ENCODE measurements at regions not wholly inside any gene's neighbourhood (a gene's known extent, or its start where the extent isn't known, plus 50 kb on each side); places are given as distances from the start of the nearest gene placed in this dataset.

- no peaks in the 10 kb centered on the region for H3K36me3 ChIP-seq (replicated peaks in 1 of 2; ENCODE audit: control extremely low read depth in 1 of 2, control insufficient read depth in 1 of 2, extremely low read depth in 1 of 2, insufficient read depth in 2 of 2, low read length in 1 of 2)
- ChIA-PET POLR2A (no interaction called here), CTCF (no interaction called here)
- Mint-ChIP-seq H3K9me3 (ENCODE audit: insufficient read depth) (peaks cover 3% of the 10 kb centered on the region), H3K27ac (no peak overlapping the region), H3K27me3 (no peaks in the 10 kb centered on the region), H3K4me3 (no peak overlapping the region), H3K4me1 (no peaks in the 10 kb centered on the region)
- no peak overlapping the region for H3K27ac ChIP-seq (ENCODE audit: low read length in 2 of 2)
- H2AFZ ChIP-seq (ENCODE audit: insufficient read depth, low read depth, low read length, poor library complexity, severe bottlenecking): no peak overlapping the region
- intact Hi-C loops (cut with micrococcal nuclease): no loop called here
- no peak overlapping the region for H3K4me3 ChIP-seq (ENCODE audit: control extremely low read depth in 1 of 5, extremely low read depth in 1 of 5, insufficient read depth in 1 of 5, low read depth in 2 of 5, low read length in 4 of 5)
- ATAC-seq (ENCODE audit: low read depth): no peak
- no peaks in the 10 kb centered on the region for H3K4me1 ChIP-seq (ENCODE audit: control insufficient read depth in 2 of 2, insufficient read depth in 2 of 2, low read length in 2 of 2)
- H3K27me3 ChIP-seq (replicated peaks in 1 of 4; ENCODE audit: control extremely low read depth in 1 of 4, control insufficient read depth in 3 of 4, insufficient read depth in 4 of 4, low read length in 3 of 4): no peaks in the 10 kb centered on the region
- peaks cover 0 to 4% (median 0%) of the 10 kb centered on the region in 3 donors for H3K9me3 ChIP-seq (ENCODE audit: control extremely low read depth in 1 of 3, control insufficient read depth in 2 of 3, insufficient read depth in 1 of 3, low read length in 2 of 3)
- no peak overlapping the region for H3K9ac ChIP-seq (ENCODE audit: low read length)
- no peak for TF ChIP-seq CTCF (IDR thresholded peaks at IDR 0.05)
- no peak for TF ChIP-seq EZH2 (IDR thresholded peaks at IDR 0.05; ENCODE audit: borderline replicate concordance, insufficient read depth, low read depth, low read length, poor library complexity, severe bottlenecking)
- no peaks in the 10 kb centered on the region for H4K20me1 ChIP-seq (ENCODE audit: control insufficient read depth, insufficient read depth, low read length, poor library complexity, severe bottlenecking)
- no peak overlapping the region for H3K4me2 ChIP-seq (replicated peaks; ENCODE audit: low read depth, low read length, poor library complexity, severe bottlenecking)
- DNase-seq: no peak
- H3K79me2 ChIP-seq (ENCODE audit: control insufficient read depth, insufficient read depth, low read length): no peaks in the 10 kb centered on the region
- WGBS (ENCODE audit: insufficient coverage): 65% methylated on average over 4 of the region's 5 CpGs
These were observed 469.3 kb downstream of the SPATA31D1 start for GRCh38 chr9:82457891-82458290.

GRCh38 chr9:82458296-82458695 lies 469.7 kb downstream of the SPATA31D1 start:
- Histone ChIP-seq H3K27me3 (replicated peaks in 1 of 4; ENCODE audit: control extremely low read depth in 1 of 4, control insufficient read depth in 3 of 4, insufficient read depth in 4 of 4, low read length in 3 of 4) (no peaks in the 10 kb centered on the region), H3K9ac (ENCODE audit: low read length) (no peak overlapping the region), H4K20me1 (ENCODE audit: control insufficient read depth, insufficient read depth, low read length, poor library complexity, severe bottlenecking) (no peaks in the 10 kb centered on the region), H3K4me3 (ENCODE audit: control extremely low read depth in 1 of 5, extremely low read depth in 1 of 5, insufficient read depth in 1 of 5, low read depth in 2 of 5, low read length in 4 of 5) (no peak overlapping the region), H3K4me1 (ENCODE audit: control insufficient read depth in 2 of 2, insufficient read depth in 2 of 2, low read length in 2 of 2) (no peaks in the 10 kb centered on the region), H3K4me2 (replicated peaks; ENCODE audit: low read depth, low read length, poor library complexity, severe bottlenecking) (no peak overlapping the region), H3K79me2 (ENCODE audit: control insufficient read depth, insufficient read depth, low read length) (no peaks in the 10 kb centered on the region), H3K36me3 (replicated peaks in 1 of 2; ENCODE audit: control extremely low read depth in 1 of 2, control insufficient read depth in 1 of 2, extremely low read depth in 1 of 2, insufficient read depth in 2 of 2, low read length in 1 of 2) (no peaks in the 10 kb centered on the region), H3K9me3 (ENCODE audit: control extremely low read depth in 1 of 3, control insufficient read depth in 2 of 3, insufficient read depth in 1 of 3, low read length in 2 of 3) (peaks cover 0 to 4% (median 0%) of the 10 kb centered on the region in 3 donors), H3K27ac (ENCODE audit: low read length in 2 of 2) (no peak overlapping the region), H2AFZ (ENCODE audit: insufficient read depth, low read depth, low read length, poor library complexity, severe bottlenecking) (no peak overlapping the region)
- no peak overlapping the region for H3K4me3 Mint-ChIP-seq
- ATAC-seq (ENCODE audit: low read depth) (no peak), DNase-seq (no peak)
- CTCF ChIA-PET: no interaction called here
- WGBS (ENCODE audit: insufficient coverage): no CpG with 5 or more reads among the region's 2 CpGs
- H3K27me3 Mint-ChIP-seq: no peaks in the 10 kb centered on the region
- intact Hi-C loops (cut with micrococcal nuclease): no loop called here
- TF ChIP-seq CTCF (IDR thresholded peaks at IDR 0.05): no peak
- no peak for TF ChIP-seq EZH2 (IDR thresholded peaks at IDR 0.05; ENCODE audit: borderline replicate concordance, insufficient read depth, low read depth, low read length, poor library complexity, severe bottlenecking)
- H3K27ac Mint-ChIP-seq: no peak overlapping the region
- H3K9me3 Mint-ChIP-seq (ENCODE audit: insufficient read depth): peaks cover 3% of the 10 kb centered on the region
- POLR2A ChIA-PET: no interaction called here
- H3K4me1 Mint-ChIP-seq: no peaks in the 10 kb centered on the region
